GM18520 (cell line): ENCODE measurements at regions not wholly inside any gene's neighbourhood (a gene's known extent, or its start where the extent isn't known, plus 50 kb on each side); places are given as distances from the start of the nearest gene placed in this dataset.
A peak's percentile ranks its signal among the peaks of the same experiment; 100 is the strongest.

ENCODE experiments used
- ATAC-seq: cut with Tn5 transposase; IDR thresholded peaks from one replicate; pipeline ENCODE4 v1.9.1; 2021; ENCODE audit not compliant: unreplicated experiment

- ATAC-seq = no peak
Measured at GRCh38 chr13:106660746-106661625, 93.0 kb upstream of the ARGLU1 start.

- no peak for ATAC-seq
Measured at GRCh38 chr13:106657104-106657503, 89.2 kb upstream of the ARGLU1 start.

GRCh38 chr13:106656186-106656585 lies 88.2 kb upstream of the ARGLU1 start:
- ATAC-seq = no peak

GRCh38 chr13:106651442-106651841 lies 83.5 kb upstream of the ARGLU1 start:
- ATAC-seq = no peak

- no peak for ATAC-seq
Measured at GRCh38 chr13:106650690-106651205, 82.8 kb upstream of the ARGLU1 start.

GRCh38 chr13:106649495-106649894 lies 81.6 kb upstream of the ARGLU1 start:
- ATAC-seq = no peak

GRCh38 chr13:106640515-106640914 lies 72.6 kb upstream of the ARGLU1 start:
- ATAC-seq = no peak

- no peak for ATAC-seq
Measured at GRCh38 chr13:106637519-106637918, 69.6 kb upstream of the ARGLU1 start.

GRCh38 chr13:106636492-106636891 lies 68.6 kb upstream of the ARGLU1 start:
- no peak for ATAC-seq

- ATAC-seq = no peak
Measured at GRCh38 chr13:106635616-106636015, 67.7 kb upstream of the ARGLU1 start.

- ATAC-seq = no peak
Measured at GRCh38 chr13:106633321-106633720, 65.4 kb upstream of the ARGLU1 start.

GRCh38 chr13:106630650-106631049 lies 62.7 kb upstream of the ARGLU1 start:
- ATAC-seq = no peak

GRCh38 chr13:106630162-106630561 lies 62.2 kb upstream of the ARGLU1 start:
- no peak for ATAC-seq

GRCh38 chr13:106628936-106629659 lies 61.2 kb upstream of the ARGLU1 start:
- no peak for ATAC-seq

GRCh38 chr13:106626473-106626872 lies 58.5 kb upstream of the ARGLU1 start:
- no peak for ATAC-seq

GRCh38 chr13:106625578-106625977 lies 57.6 kb upstream of the ARGLU1 start:
- no peak for ATAC-seq

- no peak for ATAC-seq
Measured at GRCh38 chr13:106623799-106624460, 56.0 kb upstream of the ARGLU1 start.

- ATAC-seq = no peak
Measured at GRCh38 chr13:106621833-106622232, 53.9 kb upstream of the ARGLU1 start.

GRCh38 chr13:106619688-106620555 lies 52.0 kb upstream of the ARGLU1 start:
- ATAC-seq = peak; percentile 87
